HG03039 (cell line): ENCODE measurements at regions not wholly inside any gene's neighbourhood (a gene's known extent, or its start where the extent isn't known, plus 50 kb on each side); places are given as distances from the start of the nearest gene placed in this dataset.
"Not testable (repeated sequence)": the region's sequence is repeated elsewhere in the genome, so short reads cannot be mapped to it uniquely, and the experiment has no call there.

Experiments used
- ATAC-seq: cut with Tn5 transposase; IDR thresholded peaks from one replicate; pipeline ENCODE4 v1.9.1; 2021; ENCODE audit warnings: mild to moderate bottlenecking, moderate library complexity; ENCODE audit not compliant: unreplicated experiment

DNA sequence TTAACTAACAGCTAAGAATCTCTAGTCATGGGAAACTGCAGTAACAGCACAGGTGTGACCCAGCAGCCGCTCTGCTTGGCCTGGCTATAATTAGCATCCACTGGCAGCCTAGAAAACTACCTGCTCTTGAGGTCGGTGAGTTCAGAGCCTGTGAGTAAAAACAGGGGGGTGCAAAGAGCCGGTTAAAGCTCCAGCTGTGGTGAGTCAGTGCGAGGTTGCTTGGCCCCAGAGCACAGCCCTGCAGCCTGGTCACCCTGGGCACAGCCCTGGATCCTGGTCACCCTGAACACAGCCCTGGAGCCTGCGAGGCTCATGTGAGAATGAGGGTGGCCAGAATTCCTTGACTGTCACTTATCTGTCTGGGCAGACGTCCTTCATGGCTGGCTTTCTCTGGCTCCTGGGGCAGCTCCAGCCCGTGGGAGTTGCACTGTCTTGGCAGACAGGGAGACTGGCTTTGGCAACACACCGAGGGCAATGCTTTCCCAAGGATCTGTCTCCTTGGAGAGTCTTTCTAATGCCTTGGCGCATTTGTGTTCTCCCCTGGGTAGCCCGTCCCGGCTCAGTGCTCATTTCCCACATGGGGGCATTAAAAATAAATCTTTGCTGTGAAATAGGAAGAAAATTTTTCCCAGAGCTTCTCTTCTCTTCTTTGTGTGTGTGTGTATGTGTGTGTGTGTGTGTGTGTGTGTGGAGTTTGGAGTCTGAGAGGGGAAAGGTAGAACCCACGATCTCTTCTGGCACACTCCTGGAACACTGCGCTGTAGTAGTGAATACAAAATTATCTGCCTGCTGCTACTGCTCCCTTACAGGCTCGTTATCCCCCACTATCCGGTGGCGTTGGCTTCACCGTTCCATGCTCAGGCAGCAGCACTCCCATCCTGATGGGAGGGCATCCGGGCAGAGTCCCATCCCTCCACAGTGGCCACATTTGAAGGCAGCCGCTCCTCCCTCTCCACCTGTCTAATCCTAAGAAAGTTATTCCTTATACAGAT lies 250.2 kb upstream of the MEX3C start:
- no peak for ATAC-seq

DNA sequence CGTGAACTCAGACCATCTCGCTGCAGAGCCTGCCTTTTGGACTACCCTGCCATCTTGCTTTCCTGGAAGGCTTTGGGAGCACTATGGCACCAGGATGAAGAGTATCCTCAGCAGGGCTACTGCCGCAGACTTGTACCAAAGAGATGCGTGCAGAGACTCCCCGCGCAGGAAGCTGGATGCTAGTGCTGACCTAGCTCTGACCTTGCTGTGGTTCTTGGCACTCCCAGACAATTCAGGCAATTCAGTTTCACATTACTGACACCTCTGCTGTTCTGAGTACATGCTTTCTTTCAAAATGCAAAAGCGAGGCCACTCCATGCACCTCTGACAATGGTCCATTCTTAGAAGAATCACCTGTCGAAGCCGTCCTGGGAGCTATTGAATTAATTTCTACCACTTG lies 251.5 kb upstream of the MEX3C start:
- ATAC-seq = no peak

GRCh38 chr18:51453594-51453993 lies 256.1 kb upstream of the MEX3C start:
- ATAC-seq = no peak

DNA sequence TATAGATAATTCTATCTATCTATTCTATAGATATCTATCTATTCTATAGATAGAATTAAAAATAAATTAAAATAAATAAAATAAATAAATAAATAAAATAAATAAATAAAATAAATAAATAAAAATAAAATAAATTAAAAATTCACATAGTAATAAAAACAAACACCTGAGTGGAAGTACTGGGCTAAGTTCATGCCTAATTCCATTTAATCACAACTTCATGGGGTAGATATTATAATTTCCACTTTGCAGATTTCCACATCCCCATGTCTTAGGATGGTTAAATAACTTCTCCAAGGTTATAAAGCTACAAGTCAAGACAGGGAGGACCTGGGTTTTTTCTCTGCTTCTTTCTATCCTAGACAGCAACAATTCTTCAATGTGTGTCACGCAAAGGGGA lies 261.4 kb upstream of the MEX3C start:
- no peak for ATAC-seq

DNA sequence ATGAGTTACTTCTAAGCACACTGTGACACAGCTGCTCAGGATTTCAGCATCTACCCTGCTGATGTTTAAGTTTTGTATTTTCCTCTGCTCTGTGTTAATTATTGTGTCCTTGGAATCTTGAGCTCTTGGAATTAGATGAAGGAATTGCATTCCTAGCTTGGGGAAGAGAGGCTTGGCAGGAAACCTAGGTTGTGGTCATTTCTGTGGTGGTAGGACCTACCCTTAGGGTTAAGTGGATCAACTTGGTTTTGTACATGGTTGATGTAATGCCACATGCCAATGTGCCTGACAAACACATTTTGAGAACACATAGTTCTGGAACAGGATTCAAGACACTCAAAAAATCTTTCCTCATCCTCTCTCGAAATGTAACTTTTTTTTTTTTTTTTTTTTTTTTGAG lies 264.5 kb upstream of the MEX3C start:
- no peak for ATAC-seq

DNA sequence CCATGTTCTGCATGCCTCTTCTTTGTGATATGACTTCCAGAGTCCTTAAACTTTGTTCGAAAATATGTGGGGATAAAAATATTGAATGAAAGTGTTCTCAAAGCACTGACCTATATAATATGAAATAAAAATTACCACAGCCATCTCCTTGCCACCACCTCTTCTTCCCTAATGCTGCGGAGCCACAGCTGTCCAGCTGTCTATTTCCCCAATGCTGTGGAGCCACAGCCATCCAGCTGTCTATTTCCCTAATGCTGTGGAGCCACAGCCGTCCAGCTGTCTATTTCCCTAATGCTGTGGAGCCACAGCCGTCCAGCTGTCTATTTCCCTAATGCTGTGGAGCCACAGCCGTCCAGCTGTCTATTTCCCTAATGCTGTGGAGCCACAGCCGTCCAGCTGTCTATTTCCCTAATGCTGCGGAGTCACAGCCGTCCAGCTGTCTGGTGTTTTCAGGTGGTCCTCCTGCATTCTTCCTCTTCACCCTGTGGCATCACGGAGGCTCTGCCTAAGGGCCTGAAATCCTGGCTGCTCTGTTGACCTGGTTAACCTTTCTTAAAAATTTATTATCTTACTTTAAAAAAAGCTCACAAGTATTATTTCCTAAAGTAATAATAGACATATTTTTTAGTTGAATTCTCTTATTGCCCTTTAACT lies 266.1 kb upstream of the MEX3C start:
- ATAC-seq = no peak

GRCh38 chr18:51478908-51479307 lies 281.4 kb upstream of the MEX3C start:
- ATAC-seq = no peak

- ATAC-seq = no peak
These were observed 282.3 kb upstream of the MEX3C start for GRCh38 chr18:51479736-51480135.

- ATAC-seq = no peak
These were observed 283.2 kb upstream of the MEX3C start for GRCh38 chr18:51480407-51481261.

DNA sequence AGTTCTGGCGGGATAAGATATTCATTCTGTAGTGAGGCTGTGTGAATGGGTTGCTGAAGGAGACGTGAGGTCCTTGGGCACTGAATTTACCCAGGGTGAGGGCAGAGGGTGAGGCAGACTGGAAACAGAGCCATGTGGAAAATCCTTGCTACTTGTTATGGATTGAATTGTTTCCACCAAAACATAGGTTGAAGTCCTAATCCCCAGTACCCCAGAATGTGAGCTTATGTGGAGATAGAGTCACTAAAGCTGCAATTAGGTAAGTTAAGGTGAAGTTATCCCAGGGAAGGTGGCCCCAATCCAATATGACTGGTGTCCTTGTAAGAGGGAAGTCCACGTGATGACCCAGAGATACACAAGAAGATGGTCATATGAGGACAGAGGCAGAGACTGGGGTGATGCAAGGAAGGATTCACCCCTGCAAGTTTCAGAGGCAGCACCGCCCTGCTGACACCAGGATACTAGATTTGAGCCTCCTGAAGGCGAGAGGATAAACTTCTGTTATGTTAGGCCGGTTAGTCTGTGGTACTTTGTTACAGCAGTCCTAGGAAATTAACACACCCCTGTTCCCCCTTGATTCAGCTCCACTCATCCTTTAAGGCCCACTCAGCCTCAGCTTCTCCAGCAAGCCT lies 289.4 kb upstream of the MEX3C start:
- ATAC-seq = no peak

DNA sequence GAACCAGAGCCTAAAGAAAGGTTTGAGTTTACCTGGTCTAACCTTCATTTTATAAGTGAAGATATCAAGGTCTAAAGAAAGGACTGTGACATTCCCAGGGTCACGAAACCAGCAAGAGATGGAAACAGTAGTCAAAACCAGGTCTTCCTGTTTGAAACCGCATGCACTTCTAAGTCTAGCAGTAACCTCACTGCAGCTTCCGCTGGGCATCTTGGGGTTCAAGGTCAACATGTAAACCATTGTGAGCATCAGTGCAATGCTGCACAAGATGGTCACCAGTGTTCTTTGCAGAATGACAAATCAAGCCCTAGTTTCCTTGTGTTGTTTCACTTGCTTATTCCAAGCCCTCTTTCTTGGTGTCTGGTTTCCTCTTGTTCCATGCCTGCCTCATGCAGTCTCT lies 292.9 kb upstream of the MEX3C start:
- ATAC-seq = no peak

GRCh38 chr18:51490860-51491259 lies 293.4 kb upstream of the MEX3C start:
- ATAC-seq = no peak

GRCh38 chr18:51491678-51492372 lies 294.3 kb upstream of the MEX3C start:
- no peak for ATAC-seq

DNA sequence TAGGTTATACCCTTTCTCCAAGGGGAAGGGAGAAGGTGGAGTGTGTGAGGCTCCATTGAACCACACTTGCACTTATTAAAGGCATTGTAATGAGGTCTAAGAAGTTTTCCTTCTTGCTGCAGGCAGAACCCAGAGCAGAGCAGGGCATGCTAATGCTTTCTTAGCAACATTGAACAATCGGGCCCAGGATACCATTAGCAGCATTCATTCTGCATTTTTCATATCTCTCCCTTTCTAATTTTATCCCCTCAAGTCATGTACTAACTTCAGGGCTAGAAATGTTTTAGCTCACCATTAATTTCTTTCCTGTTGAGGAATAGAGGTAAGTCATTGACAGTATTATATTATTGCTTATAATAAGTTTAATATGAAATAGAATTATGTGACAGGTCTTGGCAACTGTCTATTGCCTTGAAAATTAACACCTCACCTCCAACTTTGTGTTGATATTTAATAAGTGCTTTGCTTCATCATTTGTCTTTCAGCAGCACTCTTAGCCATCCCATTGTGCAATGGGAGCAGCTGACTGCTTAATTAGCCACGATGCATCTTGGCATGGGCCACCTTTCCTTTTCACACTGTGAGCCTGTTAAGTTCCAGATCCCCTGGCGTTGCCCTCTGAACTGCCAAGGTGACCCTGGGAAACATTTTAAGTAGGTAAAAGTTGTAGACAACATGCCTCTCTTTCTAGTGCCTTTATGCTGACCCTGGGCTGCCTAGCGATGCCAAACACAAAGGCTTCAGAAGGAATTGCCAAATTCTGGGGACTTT lies 300.8 kb upstream of the MEX3C start:
- no peak for ATAC-seq

- ATAC-seq = no peak
These were observed 305.9 kb upstream of the MEX3C start for GRCh38 chr18:51503351-51503750.

DNA sequence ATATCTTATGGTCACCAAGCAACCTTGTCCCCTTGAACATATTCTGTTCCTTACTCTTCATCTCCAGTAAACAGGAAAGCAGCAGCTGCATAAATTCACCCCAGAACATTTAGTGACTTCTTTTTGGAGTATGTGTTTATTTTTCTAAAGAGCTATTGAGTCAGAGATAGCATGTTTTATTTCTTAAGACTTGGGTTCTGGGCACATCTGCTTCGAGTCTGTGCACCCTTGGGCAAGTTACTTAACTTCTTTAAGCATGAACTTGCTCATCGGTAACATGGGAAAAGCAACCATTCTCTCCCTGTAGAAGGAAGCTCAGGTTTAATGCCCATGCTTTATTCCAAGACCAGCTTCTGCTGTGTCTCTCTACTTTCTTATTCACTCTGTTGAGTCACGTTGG lies 309.3 kb upstream of the MEX3C start:
- no peak for ATAC-seq

DNA sequence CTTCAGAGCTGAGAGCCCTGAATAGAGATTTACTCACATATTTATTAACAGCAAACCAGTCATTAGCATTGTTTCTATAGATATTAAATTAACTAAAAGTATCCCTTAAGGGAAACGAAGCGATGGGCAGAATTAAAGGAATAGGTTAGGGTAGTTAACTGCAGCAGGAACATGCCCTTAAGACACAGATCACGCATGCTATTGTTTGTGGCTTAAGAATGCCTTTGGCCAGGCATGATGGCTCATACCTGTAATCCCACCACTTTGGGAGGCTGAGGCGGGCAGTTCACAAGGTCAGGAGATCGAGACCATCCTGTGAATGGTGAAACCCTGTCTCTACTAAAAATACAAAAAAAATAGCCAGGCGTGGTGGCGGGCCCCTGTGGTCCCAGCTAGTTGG lies 310.9 kb upstream of the MEX3C start:
- ATAC-seq = not testable (repeated sequence)

DNA sequence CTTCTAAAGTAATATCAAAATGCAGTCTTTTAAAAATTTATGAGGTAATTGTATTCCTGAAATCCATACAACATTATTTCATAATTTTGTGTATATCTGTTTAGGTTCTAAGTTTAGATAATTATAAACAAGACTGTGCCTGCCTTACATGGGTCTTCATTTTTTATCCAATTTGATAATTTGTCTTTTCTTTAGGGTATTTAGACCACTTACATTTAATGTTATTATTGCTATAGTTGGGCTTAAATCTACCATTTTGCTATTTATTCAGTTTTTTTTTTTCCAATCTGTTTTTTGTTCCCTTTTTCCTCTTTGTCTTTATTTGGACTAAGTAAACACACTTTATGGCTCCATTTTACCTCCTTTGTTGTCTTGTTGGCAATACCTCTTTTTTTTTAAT lies 312.5 kb upstream of the MEX3C start:
- ATAC-seq = no peak

DNA sequence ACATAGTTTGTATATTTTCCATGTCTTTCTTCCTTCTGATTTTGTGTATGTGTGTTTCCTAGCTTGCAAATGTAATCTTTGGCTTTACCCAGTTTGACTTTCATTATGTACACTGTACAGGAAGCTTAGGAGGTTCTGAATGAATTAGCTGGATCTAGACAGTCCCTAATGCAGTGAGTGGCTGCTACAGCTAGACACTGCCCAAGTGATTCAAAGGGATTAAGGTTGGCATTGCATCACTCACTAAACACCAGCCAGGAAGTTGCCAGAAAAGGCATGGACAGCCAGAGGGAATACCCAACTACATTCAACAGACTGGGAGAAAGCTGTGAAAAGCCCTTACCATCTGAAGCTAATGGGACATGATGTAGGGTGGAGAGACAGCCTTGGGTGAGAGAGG lies 316.0 kb upstream of the MEX3C start:
- ATAC-seq = no peak

GRCh38 chr18:51514128-51514527 lies 316.6 kb upstream of the MEX3C start:
- ATAC-seq = no peak
